ENCODE measurements at regions not wholly inside any gene's neighbourhood (a gene's known extent, or its start where the extent isn't known, plus 50 kb on each side); places are given as distances from the start of the nearest gene placed in this dataset.

DNA sequence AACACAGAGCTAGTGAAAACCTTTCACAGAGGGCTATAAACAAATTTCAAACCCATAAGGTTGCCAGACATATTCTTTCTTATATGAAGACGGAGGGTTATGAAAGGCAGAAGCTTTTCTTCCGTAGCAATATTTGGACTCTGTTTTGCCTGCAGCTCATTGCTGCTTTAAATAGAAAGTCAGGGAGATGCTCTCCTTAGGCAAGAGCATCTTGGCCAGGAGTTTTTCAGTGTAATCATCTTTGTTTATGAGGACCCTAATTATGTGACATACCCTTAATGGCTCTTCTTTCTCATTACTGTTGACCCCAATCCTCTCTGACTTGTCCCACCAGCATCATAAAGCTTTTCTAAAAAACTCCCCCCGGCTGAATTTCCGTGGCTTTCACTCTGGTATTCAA, 433.4 kb upstream of the NRXN1 start:
- no peaks in the 10 kb centered on the region for H3K79me2 ChIP-seq (ENCODE audit: low read depth)
- TF ChIP-seq, protein P1, sequence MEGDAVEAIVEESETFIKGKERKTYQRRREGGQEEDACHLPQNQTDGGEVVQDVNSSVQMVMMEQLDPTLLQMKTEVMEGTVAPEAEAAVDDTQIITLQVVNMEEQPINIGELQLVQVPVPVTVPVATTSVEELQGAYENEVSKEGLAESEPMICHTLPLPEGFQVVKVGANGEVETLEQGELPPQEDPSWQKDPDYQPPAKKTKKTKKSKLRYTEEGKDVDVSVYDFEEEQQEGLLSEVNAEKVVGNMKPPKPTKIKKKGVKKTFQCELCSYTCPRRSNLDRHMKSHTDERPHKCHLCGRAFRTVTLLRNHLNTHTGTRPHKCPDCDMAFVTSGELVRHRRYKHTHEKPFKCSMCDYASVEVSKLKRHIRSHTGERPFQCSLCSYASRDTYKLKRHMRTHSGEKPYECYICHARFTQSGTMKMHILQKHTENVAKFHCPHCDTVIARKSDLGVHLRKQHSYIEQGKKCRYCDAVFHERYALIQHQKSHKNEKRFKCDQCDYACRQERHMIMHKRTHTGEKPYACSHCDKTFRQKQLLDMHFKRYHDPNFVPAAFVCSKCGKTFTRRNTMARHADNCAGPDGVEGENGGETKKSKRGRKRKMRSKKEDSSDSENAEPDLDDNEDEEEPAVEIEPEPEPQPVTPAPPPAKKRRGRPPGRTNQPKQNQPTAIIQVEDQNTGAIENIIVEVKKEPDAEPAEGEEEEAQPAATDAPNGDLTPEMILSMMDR (conservative IDR thresholded peaks at IDR 0.05) = no peak
- no peak for TF ChIP-seq EZH2 (IDR thresholded peaks at IDR 0.05; ENCODE audit: low read depth)
- CTCF ChIA-PET = no interaction called here
- BruUV-seq (replicated peaks) = no TSS peak
- H3K4me2 ChIP-seq = no peak overlapping the region
- DNase-seq = no peak
- H3K4me3 ChIP-seq = no peak overlapping the region
- no peak overlapping the region for H3K27ac ChIP-seq
- intact Hi-C loops (cut with micrococcal nuclease; ENCODE audit: unreplicated experiment) = no loop called here
- H4K20me1 ChIP-seq (ENCODE audit: insufficient read depth) = no peaks in the 10 kb centered on the region
- H3K4me1 ChIP-seq (replicated peaks; ENCODE audit: insufficient read depth) = no peaks in the 10 kb centered on the region
- no peaks in the 10 kb centered on the region for H3F3A ChIP-seq (ENCODE audit: insufficient read depth, low read depth)
- H2AFZ ChIP-seq = no peak overlapping the region
- no peaks in the 10 kb centered on the region for H3K9me2 ChIP-seq (ENCODE audit: insufficient read depth)
- no peaks in the 10 kb centered on the region for H3K36me3 ChIP-seq (ENCODE audit: low read depth)
- POLR2A ChIA-PET (ENCODE audit: unreplicated experiment) = no interaction called here
- no peaks in the 10 kb centered on the region for H3K27me3 ChIP-seq (ENCODE audit: insufficient read depth, low read depth)
- no peaks in the 10 kb centered on the region for H3K9me3 ChIP-seq (ENCODE audit: insufficient read depth, low read depth)

DNA sequence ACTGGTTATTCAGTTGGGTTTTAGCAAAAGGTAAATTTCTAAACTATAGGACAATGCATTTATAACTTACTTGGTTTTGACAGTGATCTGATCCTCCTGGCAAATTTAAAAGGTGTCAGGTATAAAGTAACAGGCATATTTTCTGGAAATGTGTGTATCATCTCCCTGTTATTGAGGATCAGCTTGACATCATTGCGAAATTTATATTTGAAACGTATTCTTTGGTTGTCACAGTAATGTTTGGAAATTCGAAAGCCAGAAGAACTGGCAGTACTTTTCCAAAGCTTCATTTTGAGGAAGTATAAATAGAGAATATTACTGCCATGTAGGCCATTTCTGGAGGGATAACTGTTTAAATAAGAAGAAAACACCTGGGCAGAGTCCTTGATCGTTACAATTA, 422.2 kb upstream of the NRXN1 start:
- Histone ChIP-seq H3K27ac (no peak overlapping the region), H3F3A (ENCODE audit: insufficient read depth, low read depth) (no peaks in the 10 kb centered on the region), H3K4me2 (no peak overlapping the region), H3K79me2 (ENCODE audit: low read depth) (no peaks in the 10 kb centered on the region), H3K27me3 (ENCODE audit: insufficient read depth, low read depth) (no peaks in the 10 kb centered on the region), H2AFZ (no peak overlapping the region), H3K4me1 (replicated peaks; ENCODE audit: insufficient read depth) (no peaks in the 10 kb centered on the region), H4K20me1 (ENCODE audit: insufficient read depth) (no peaks in the 10 kb centered on the region), H3K9me2 (ENCODE audit: insufficient read depth) (no peaks in the 10 kb centered on the region), H3K9me3 (ENCODE audit: insufficient read depth, low read depth) (no peaks in the 10 kb centered on the region), H3K36me3 (ENCODE audit: low read depth) (no peaks in the 10 kb centered on the region), H3K4me3 (no peak overlapping the region)
- DNase-seq = no peak
- POLR2A ChIA-PET (ENCODE audit: unreplicated experiment) = no interaction called here
- intact Hi-C loops (cut with micrococcal nuclease; ENCODE audit: unreplicated experiment) = no loop called here
- CTCF ChIA-PET = no interaction called here
- no TSS peak for BruUV-seq (replicated peaks)
- TF ChIP-seq, protein P1 (conservative IDR thresholded peaks at IDR 0.05) = no peak
- no peak for TF ChIP-seq EZH2 (IDR thresholded peaks at IDR 0.05; ENCODE audit: low read depth)

DNA sequence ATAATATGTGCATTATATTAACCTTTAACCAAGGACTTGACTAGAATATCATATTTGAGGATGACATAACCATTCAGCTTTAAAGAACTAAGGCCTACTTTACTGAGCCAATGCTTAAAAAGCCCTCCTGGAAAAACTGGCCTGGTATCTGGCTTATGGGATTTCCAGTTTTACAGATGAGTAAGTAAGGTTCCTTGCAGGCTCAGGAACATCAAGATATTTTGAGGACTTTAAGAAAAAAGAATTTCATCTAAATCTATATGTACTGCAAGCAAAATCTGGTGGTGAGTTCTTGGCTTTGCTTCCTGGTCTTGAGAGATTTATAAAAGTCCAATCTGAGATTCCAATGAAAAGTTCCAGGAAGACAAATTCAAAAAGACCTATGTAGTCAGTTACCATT, 417.0 kb upstream of the NRXN1 start:
- ChIA-PET CTCF (interaction anchor here (0.6 kb wide), 1 partner anchor 69 kb away, joined by 3 read pairs; no protein-coding TSS in a partner anchor), POLR2A (ENCODE audit: unreplicated experiment) (no interaction called here)
- no peak for DNase-seq

More for the DNA sequence above, 417.0 kb upstream of the NRXN1 start:
- Histone ChIP-seq H3K27ac (no peak overlapping the region), H3K4me1 (replicated peaks; ENCODE audit: insufficient read depth) (no peaks in the 10 kb centered on the region), H4K20me1 (ENCODE audit: insufficient read depth) (no peaks in the 10 kb centered on the region), H3K27me3 (ENCODE audit: insufficient read depth, low read depth) (no peaks in the 10 kb centered on the region), H3K9me2 (ENCODE audit: insufficient read depth) (no peaks in the 10 kb centered on the region), H3F3A (ENCODE audit: insufficient read depth, low read depth) (no peaks in the 10 kb centered on the region), H3K79me2 (ENCODE audit: low read depth) (no peaks in the 10 kb centered on the region), H3K9me3 (ENCODE audit: insufficient read depth, low read depth) (no peaks in the 10 kb centered on the region), H3K36me3 (ENCODE audit: low read depth) (no peaks in the 10 kb centered on the region), H3K4me3 (no peak overlapping the region), H3K4me2 (no peak overlapping the region), H2AFZ (no peak overlapping the region)
- no TSS peak for BruUV-seq (replicated peaks)
- no peak for TF ChIP-seq EZH2 (IDR thresholded peaks at IDR 0.05; ENCODE audit: low read depth)
- TF ChIP-seq, protein P1 (conservative IDR thresholded peaks at IDR 0.05) = no peak
- intact Hi-C loops (cut with micrococcal nuclease; ENCODE audit: unreplicated experiment) = no loop called here

All from PC-9 (cell line).